GM19351 (cell line): ENCODE measurements at regions not wholly inside any gene's neighbourhood (a gene's known extent, or its start where the extent isn't known, plus 50 kb on each side); places are given as distances from the start of the nearest gene placed in this dataset.

ENCODE experiments used
- ATAC-seq: cut with Tn5 transposase; IDR thresholded peaks from one replicate; pipeline ENCODE4 v1.9.1; 2021; ENCODE audit warnings: mild to moderate bottlenecking, moderate library complexity; ENCODE audit not compliant: unreplicated experiment

GRCh38 chr11:87384078-87384729 is 346.5 kb downstream of the TMEM135 start:
- ATAC-seq, result no peak

GRCh38 chr11:87374038-87374807 is 336.5 kb downstream of the TMEM135 start:
- ATAC-seq, result no peak
